ENCODE measurements at regions not wholly inside any gene's neighbourhood (a gene's known extent, or its start where the extent isn't known, plus 50 kb on each side); places are given as distances from the start of the nearest gene placed in this dataset.

- no peaks in the 10 kb centered on the region for H3K4me1 Mint-ChIP-seq
- ATAC-seq, result no peak
- no peaks in the 10 kb centered on the region for H3K9me3 Mint-ChIP-seq
- no peaks in the 10 kb centered on the region for H3K36me3 Mint-ChIP-seq
- no peak overlapping the region for H3K4me3 Mint-ChIP-seq
- no peaks in the 10 kb centered on the region for H3K27me3 Mint-ChIP-seq
- H3K27ac Mint-ChIP-seq, result no peak overlapping the region
Observed at GRCh38 chr5:68749077-68749476, 344.7 kb upstream of the SLC30A5 start.

DNA sequence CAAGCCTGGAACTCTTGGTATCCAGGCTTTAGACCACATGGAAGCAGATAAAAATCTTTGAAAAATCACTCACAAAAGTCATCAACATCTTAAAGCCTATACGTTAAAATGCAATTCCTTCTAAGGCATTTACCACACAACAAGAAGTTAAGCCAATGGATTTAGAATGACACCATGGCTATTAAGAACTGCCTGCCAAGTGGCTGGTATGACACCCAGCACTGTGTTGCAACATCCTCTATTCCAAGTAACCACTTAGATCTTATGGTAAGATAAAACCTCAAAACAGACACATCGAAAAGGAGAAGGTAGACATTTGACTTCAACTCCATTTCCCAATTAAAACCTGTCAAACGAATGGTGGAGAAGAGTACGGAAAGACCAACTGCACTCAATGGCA, 344.2 kb upstream of the SLC30A5 start:
- Mint-ChIP-seq H3K27ac (no peak overlapping the region), H3K9me3 (peaks cover 2% of the 10 kb centered on the region), H3K4me3 (no peak overlapping the region), H3K4me1 (no peaks in the 10 kb centered on the region), H3K36me3 (no peaks in the 10 kb centered on the region), H3K27me3 (peaks cover 4% of the 10 kb centered on the region)
- ATAC-seq, result no peak

DNA sequence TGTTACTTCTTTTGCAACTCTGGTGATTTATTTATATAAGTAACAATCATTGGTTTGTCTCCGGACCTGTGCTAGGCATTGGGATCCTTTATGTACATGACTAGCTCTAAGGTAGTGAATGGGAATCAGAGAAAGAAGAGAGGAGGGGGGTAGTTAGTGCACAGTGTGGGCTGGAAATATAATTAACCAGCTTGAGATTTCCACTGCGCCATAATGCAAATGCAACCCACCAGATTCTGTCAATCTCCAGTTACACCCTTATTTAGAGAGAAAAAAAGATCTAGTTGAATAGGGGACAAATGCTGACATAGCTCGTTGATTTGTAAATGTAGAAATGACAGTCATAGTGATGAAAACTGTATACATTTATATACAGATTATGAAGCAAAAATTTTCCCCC, 342.2 kb upstream of the SLC30A5 start:
- Mint-ChIP-seq H3K4me1 (no peaks in the 10 kb centered on the region), H3K4me3 (no peak overlapping the region), H3K27me3 (peaks cover 11% of the 10 kb centered on the region), H3K27ac (no peak overlapping the region), H3K36me3 (no peaks in the 10 kb centered on the region), H3K9me3 (peaks cover 3% of the 10 kb centered on the region)
- no peak for ATAC-seq

DNA sequence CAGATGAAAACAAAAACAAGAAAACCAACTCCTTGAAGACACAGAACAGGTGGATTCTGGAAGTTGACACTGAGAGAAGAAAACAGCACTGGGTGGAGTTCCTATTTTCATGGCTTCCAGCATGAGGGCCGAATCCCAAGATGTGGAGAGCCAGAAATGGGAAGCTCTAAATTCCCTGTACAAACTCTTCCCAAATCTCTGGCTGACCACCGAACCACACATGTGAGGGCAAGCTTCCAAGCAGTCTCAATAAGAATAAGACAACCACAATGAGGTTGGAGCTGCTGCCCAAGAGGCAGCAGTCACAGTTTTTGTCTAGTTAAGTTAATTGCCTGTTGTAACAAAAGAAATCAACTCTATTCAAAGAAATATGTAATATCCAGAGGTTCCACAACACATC, 339.3 kb upstream of the SLC30A5 start:
- no peaks in the 10 kb centered on the region for H3K4me1 Mint-ChIP-seq
- H3K9me3 Mint-ChIP-seq, result peaks cover 3% of the 10 kb centered on the region
- peaks cover 11% of the 10 kb centered on the region for H3K27me3 Mint-ChIP-seq
- ATAC-seq, result no peak
- no peak overlapping the region for H3K4me3 Mint-ChIP-seq
- no peaks in the 10 kb centered on the region for H3K36me3 Mint-ChIP-seq
- H3K27ac Mint-ChIP-seq, result no peak overlapping the region

GRCh38 chr5:68755293-68755692, 338.5 kb upstream of the SLC30A5 start:
- peaks cover 3% of the 10 kb centered on the region for H3K9me3 Mint-ChIP-seq
- peaks cover 11% of the 10 kb centered on the region for H3K27me3 Mint-ChIP-seq
- no peak overlapping the region for H3K27ac Mint-ChIP-seq
- H3K4me1 Mint-ChIP-seq, result no peaks in the 10 kb centered on the region
- ATAC-seq, result no peak
- H3K4me3 Mint-ChIP-seq, result no peak overlapping the region
- no peaks in the 10 kb centered on the region for H3K36me3 Mint-ChIP-seq

- peaks cover 3% of the 10 kb centered on the region for H3K9me3 Mint-ChIP-seq
- no peak overlapping the region for H3K4me3 Mint-ChIP-seq
- no peak overlapping the region for H3K27ac Mint-ChIP-seq
- ATAC-seq, result no peak
- H3K4me1 Mint-ChIP-seq, result no peaks in the 10 kb centered on the region
- no peaks in the 10 kb centered on the region for H3K36me3 Mint-ChIP-seq
- H3K27me3 Mint-ChIP-seq, result peaks cover 11% of the 10 kb centered on the region
Observed at GRCh38 chr5:68757006-68757405, 336.8 kb upstream of the SLC30A5 start.

DNA sequence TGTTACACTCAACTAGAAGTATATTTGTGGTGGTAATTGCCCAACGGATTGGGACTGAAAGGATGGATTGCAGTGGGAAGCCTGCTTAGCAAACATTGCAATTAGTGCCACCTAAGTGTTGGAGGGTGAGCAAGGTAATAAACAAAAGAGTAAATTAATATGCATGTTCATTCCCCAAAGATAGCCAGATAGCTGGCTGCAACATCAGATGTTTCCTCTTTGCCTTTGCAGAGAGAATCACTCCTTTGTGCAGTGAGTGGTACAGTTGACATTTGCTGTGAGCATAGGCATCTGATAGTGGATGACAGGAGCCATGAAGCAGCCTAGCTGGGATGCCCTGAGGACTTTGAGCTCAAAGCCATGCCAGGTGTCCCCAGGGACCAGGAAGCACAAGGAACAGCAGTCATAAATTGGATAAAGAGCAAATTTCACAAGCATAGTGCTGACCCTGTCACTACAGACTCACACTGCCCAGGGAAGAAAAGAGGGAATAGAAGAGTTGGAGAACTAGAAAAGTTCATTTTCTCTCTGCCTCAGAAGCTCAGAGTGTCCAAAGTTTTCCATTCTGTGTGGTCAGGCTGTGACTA, 336.1 kb upstream of the SLC30A5 start:
- Mint-ChIP-seq H3K27ac (no peak overlapping the region), H3K4me3 (no peak overlapping the region), H3K9me3 (peaks cover 3% of the 10 kb centered on the region), H3K27me3 (peaks cover 11% of the 10 kb centered on the region), H3K4me1 (no peaks in the 10 kb centered on the region), H3K36me3 (no peaks in the 10 kb centered on the region)
- ATAC-seq, result no peak

- Mint-ChIP-seq H3K9me3 (peaks cover 1% of the 10 kb centered on the region), H3K36me3 (no peaks in the 10 kb centered on the region), H3K4me1 (no peaks in the 10 kb centered on the region)
Observed at GRCh38 chr5:68759593-68759992, 334.2 kb upstream of the SLC30A5 start.

GRCh38 chr5:68762201-68762600, 331.6 kb upstream of the SLC30A5 start:
- Mint-ChIP-seq H3K9me3 (no peaks in the 10 kb centered on the region), H3K27ac (no peak overlapping the region), H3K4me1 (no peaks in the 10 kb centered on the region), H3K27me3 (no peaks in the 10 kb centered on the region), H3K36me3 (no peaks in the 10 kb centered on the region), H3K4me3 (no peak overlapping the region)
- no peak for ATAC-seq

More at GRCh38 chr5:68759593-68759992, 334.2 kb upstream of the SLC30A5 start:
- Mint-ChIP-seq H3K4me3 (no peak overlapping the region), H3K27me3 (peaks cover 7% of the 10 kb centered on the region), H3K27ac (no peak overlapping the region)
- no peak for ATAC-seq

GRCh38 chr5:68766952-68767464, 326.8 kb upstream of the SLC30A5 start:
- H3K27me3 Mint-ChIP-seq, result no peaks in the 10 kb centered on the region
- no peaks in the 10 kb centered on the region for H3K4me1 Mint-ChIP-seq
- H3K27ac Mint-ChIP-seq, result no peak overlapping the region
- no peak overlapping the region for H3K4me3 Mint-ChIP-seq
- H3K36me3 Mint-ChIP-seq, result no peaks in the 10 kb centered on the region
- no peak for ATAC-seq
- H3K9me3 Mint-ChIP-seq, result no peaks in the 10 kb centered on the region

- H3K9me3 Mint-ChIP-seq, result peaks cover 8% of the 10 kb centered on the region
- H3K27ac Mint-ChIP-seq, result no peak overlapping the region
- no peaks in the 10 kb centered on the region for H3K4me1 Mint-ChIP-seq
- H3K4me3 Mint-ChIP-seq, result no peak overlapping the region
- H3K36me3 Mint-ChIP-seq, result no peaks in the 10 kb centered on the region
- H3K27me3 Mint-ChIP-seq, result no peaks in the 10 kb centered on the region
- ATAC-seq, result no peak
Observed at GRCh38 chr5:68770551-68770950, 323.3 kb upstream of the SLC30A5 start.

GRCh38 chr5:68771221-68771620, 322.6 kb upstream of the SLC30A5 start:
- no peak for ATAC-seq
- Mint-ChIP-seq H3K36me3 (no peaks in the 10 kb centered on the region), H3K9me3 (peaks cover 8% of the 10 kb centered on the region), H3K4me3 (no peak overlapping the region), H3K27ac (no peak overlapping the region), H3K4me1 (no peaks in the 10 kb centered on the region), H3K27me3 (no peaks in the 10 kb centered on the region)

GRCh38 chr5:68771732-68772131, 322.1 kb upstream of the SLC30A5 start:
- H3K27ac Mint-ChIP-seq, result no peak overlapping the region
- no peak for ATAC-seq

GRCh38 chr5:68776381-68776780, 317.4 kb upstream of the SLC30A5 start:
- ATAC-seq, result no peak
- Mint-ChIP-seq H3K27me3 (peaks cover 10% of the 10 kb centered on the region), H3K9me3 (peaks cover 8% of the 10 kb centered on the region), H3K4me1 (no peaks in the 10 kb centered on the region), H3K4me3 (no peak overlapping the region), H3K27ac (no peak overlapping the region), H3K36me3 (no peaks in the 10 kb centered on the region)

More at GRCh38 chr5:68771732-68772131, 322.1 kb upstream of the SLC30A5 start:
- H3K36me3 Mint-ChIP-seq, result no peaks in the 10 kb centered on the region
- H3K27me3 Mint-ChIP-seq, result no peaks in the 10 kb centered on the region
- peaks cover 8% of the 10 kb centered on the region for H3K9me3 Mint-ChIP-seq
- no peak overlapping the region for H3K4me3 Mint-ChIP-seq
- no peaks in the 10 kb centered on the region for H3K4me1 Mint-ChIP-seq

DNA sequence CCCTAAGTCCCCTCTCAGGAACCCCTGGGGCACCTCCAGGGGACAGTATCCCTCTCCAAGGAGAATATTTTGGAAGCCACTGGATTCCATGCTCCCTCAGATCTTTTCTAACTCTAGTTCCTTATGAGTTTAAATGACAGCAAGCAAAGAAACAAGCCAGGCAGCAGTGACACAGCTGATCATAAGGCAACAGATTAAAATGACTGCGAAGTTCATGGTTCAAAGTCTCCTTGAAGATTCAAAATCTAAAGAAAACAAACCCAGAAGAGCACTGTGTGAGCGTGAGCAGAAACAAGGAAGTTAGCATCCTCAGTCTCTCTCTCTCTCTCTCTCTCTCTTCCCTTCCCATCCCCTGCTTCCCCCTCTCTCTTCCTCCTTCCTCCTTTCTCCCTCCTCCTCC, 316.7 kb upstream of the SLC30A5 start:
- Mint-ChIP-seq H3K9me3 (peaks cover 8% of the 10 kb centered on the region), H3K4me3 (no peak overlapping the region), H3K36me3 (no peaks in the 10 kb centered on the region), H3K27me3 (peaks cover 10% of the 10 kb centered on the region), H3K27ac (no peak overlapping the region), H3K4me1 (no peaks in the 10 kb centered on the region)
- no peak for ATAC-seq

DNA sequence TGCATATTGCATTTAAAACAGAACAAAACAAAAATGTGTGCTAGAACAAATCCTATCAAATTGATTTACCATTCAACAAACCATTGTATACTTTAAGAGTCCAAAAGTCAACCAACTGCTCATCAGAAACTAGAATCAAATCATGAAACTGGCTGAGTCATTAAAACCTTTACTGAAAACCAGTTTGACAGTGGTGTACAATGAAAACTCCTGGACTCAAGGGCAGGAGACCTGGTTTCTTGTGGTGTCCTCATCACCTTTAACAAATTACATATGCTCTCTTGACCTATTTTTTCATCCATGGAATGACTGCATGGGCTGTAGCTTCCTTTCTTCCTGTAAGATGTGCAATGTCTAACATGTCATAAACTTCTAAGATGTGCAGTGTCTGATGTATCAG, 315.3 kb upstream of the SLC30A5 start:
- Mint-ChIP-seq H3K27me3 (peaks cover 19% of the 10 kb centered on the region), H3K4me1 (no peaks in the 10 kb centered on the region), H3K36me3 (no peaks in the 10 kb centered on the region), H3K27ac (no peak overlapping the region), H3K9me3 (peaks cover 14% of the 10 kb centered on the region), H3K4me3 (no peak overlapping the region)
- no peak for ATAC-seq

Data from stimulated activated memory B cell treated with anti-CD40 and anti-IgM and Interleukin-4, amounts not matched to agents 10 μg/mL and 1 μg/mL and 100 μg/mL, for 72 hours (primary cell).